B cell (primary cell): ENCODE measurements at regions not wholly inside any gene's neighbourhood (a gene's known extent, or its start where the extent isn't known, plus 50 kb on each side); places are given as distances from the start of the nearest gene placed in this dataset.

Source experiments
- CTCF ChIP-seq: fragments of 200-600 bp; IDR thresholded peaks from one replicate; pipeline ENCODE4 v1.8.0; 2022; ENCODE audit warnings: antibody characterized with exemption, mild to moderate bottlenecking
- EZH2 ChIP-seq: IDR thresholded peaks from 2 replicates; pipeline ENCODE4 v1.6.1; 2012; ENCODE audit warnings: borderline replicate concordance, low read depth, mild to moderate bottlenecking, moderate library complexity, low read length; ENCODE audit not compliant: insufficient read depth, poor library complexity, severe bottlenecking

- no peak for TF ChIP-seq CTCF
- no peak for TF ChIP-seq EZH2
These were observed 155.0 kb upstream of the GRB10 start for GRCh38 chr7:50937727-50938126.
